HUDEP-2 (cell line): ENCODE measurements at regions not wholly inside any gene's neighbourhood (a gene's known extent, or its start where the extent isn't known, plus 50 kb on each side); places are given as distances from the start of the nearest gene placed in this dataset.
"Not testable (repeated sequence)": the region's sequence is repeated elsewhere in the genome, so short reads cannot be mapped to it uniquely, and the experiment has no call there.

ENCODE experiments used
- DNase-seq, 76 experiments: peaks; one replicate each; lab custom pipeline; 2025; ENCODE audit not compliant: unreplicated experiment in 76 of 76; lab: John Stamatoyannopoulos, UW

DNA sequence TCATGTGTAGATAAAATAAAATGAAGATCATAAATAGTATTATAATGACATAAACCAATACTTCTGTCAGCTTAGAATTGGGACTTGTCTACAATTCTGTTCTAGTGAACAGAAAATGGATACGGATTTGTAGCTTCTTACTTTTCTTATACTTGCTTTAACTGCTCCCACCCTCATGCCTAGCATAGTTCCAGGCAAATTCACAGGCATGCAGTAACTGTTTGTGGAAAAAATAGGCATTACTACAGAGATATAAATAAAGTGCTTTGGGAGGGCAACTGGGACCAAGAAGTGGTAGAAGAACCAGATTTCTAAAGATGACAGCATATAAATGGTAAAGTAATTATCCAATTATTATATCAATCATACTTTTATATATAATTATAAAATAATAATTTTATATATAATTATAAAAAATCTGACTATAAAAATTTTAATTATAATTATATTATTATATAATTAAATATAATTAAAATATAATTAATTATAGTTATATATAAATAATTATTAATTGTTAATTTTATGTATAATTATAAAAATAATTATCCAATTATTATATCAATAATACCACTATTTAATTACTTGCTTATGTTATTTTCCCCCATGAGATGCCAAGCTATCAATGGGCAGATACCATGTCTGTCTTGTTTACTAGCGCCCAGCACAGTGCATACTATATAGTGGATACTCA lies 144.1 kb downstream of the NOC3L start:
- no peak for DNase-seq

DNA sequence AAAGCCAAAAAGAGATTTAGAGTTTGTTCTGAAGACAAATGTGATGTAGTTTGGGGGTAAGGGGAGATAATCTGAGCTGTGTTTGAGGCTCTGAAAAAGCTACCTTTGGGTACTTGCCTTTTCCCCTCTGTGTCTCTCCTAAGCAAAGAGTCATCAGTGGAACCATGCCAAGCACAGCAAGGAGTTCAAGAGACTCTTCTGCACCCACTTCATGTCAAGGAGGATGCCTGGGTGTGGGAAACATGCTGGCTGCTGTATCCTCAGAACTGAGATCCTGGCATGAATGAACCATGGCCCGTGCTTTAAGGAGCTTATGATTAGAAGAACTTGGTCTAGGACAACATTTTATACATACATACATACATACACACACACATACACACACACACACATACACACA lies 142.9 kb downstream of the NOC3L start:
- no peak for DNase-seq

DNA sequence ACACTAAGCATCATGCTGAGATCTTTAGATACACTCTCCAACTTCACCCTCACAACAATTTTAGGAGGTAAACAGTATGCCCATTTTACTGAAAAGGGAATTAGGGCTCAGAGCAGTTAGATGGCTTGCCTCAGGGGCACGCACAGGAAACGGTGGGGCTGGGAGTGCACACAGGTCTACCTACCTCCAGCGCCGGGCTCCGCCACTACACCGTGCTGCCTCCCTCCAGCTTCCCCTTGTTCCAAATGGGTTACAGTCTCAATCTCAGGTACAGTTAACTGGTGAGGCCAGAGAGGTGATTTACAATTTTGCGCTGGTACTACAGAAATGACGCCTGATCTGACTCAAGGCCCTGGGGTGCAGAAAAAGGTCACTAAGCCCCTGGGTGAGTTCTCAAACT lies 142.0 kb downstream of the NOC3L start:
- no peak for DNase-seq

DNA sequence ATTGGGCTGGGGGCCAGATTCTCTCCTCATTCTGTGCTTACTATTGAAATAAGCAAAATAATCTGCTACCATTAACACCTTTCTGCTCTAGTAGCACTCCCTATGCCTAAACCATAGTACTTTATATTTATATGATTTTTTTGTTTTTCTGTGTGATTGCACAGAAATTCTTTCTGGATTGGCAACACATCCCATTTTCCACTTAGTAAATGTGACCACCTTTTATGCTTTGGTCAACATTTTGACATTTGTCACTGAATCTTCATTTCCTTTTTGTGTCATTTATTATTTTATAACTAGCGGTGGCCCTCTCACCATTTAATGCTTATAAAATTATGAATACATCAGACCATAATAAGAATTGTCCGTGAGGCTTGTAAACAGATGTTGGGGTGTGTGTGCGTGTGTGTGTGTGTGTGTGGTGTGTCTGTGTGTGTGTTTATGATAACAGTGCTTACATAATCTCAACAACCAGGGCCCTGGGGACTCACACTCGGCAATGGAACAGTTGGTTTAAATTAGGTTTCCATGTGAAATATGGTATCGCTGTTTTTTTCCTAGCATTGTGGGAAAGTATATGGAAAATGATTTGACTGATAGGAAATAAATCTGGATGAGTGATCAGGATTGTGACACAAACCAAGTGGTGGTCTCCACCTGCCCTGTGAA lies 138.9 kb downstream of the NOC3L start:
- DNase-seq: peak in 2 of 76 experiments; percentile 4 to 5

DNA sequence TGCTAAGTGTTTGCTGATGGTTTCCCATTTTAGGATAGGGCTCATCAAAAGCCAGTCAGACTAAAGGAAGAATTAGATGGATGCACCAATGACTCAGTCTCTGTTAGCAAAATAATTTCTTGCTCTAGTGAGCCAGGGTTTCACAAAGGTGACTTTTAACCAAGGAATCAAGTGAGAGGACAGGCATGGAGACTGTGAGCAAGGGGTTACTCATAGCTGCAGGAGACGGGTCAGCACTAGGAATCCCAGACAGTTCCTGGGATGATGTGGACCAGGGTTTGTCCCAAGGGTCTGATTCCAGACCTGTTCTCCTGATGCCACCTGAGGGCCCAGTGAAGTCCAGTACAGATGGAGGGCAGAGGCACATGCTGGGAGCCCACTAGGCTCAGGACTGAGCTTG lies 138.1 kb downstream of the NOC3L start:
- DNase-seq: no peak

DNA sequence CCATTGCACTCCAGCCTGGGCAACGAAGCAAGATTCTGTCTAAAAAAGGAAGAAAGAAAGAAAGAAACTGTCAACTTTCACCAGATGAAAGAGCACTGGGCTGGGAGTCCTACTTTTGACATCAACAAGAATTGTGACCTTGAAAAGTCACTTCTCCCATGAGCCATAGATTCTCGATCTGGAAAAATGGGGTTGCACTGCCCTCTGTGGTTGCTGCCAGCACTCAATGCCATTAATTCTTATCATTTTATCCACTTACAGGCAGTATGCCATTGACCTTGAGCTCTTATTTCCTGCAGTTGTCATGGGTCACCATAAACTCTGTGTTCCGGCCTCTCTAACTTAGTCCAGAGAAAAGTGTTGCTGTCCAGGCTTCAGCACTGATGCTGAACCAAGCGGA lies 137.2 kb downstream of the NOC3L start:
- peak in 27 of 76 experiments; percentile 2 to 53 (median 24) for DNase-seq

DNA sequence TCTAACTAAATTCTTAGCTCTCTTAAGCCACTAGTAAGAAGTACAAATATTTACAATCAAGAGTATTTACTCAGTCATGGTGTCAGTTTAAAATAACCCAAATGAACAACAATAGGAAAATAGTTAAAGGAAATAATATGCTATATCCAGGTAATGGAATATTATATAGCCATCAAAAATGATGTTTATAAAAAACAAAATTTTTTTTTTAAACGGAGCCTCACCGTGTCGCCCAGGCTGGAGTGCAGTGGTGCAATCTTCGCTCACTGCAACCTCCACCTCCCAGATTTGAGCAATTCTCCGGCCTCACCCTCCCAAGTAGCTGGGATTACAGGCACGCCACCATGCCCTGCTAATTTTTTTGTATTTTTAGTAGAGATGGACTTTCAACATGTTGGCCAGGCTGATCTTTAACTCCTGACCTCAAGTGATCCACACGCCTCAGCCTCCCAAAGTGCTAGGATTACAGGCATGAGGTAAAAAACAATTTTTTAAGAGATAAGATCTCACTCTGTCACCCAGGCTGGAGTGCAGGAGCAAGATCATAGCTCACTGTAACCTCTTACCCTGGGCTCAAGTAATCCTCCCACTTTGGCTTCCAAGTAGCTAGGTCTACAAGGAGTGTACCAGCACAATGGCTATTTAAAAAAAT lies 132.5 kb downstream of the NOC3L start:
- DNase-seq: no peak

DNA sequence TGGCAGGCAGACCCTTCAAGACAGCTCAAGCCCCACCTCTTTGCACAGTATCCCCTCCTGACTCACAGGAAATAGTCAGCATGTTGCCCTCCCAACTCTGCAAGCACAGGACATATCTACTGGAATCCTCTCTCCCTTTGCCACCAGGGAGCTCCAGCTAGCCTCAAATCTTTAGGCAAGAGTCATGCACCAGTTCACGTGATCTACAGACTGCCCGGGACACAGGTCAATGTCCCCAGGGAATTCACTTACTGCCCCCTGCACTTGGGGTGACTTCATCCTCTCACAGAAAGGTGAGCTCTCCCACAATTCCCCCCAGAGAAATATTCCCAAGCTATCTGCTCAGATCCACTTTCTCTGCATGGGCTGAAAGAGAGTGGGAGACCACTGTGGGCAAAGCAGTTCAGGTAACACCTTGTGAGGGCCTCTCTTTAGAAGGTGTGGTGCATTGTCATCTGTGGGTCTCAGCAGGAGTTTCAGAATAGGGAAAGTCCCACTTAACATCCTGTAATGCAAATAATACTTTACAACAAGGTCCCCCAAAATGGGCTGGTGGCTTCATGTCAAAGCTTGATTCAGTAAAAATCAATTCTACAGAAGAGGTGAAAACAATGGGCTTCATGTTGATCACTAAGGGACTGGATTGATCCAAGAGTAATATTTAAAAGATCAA lies 129.9 kb downstream of the NOC3L start:
- DNase-seq: no peak

DNA sequence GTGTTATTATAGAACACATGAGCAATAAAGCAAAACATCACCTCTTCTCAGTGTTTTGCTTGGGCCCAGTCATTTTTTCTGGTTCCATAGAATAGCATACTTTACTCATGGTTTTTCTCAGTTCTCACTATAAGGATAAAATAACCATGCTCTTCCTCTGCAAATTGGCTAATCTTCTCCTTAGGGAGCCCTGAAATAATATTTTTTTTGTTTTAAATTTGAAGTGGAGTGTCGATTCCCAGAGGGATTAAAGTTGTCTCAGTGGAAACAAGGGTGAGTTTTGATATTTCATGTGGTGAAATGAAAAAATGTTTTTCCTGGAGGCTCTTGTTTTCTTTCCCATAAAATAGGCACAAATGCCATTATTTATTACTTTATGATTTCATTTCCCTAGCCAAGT lies 127.3 kb downstream of the NOC3L start:
- no peak for DNase-seq

DNA sequence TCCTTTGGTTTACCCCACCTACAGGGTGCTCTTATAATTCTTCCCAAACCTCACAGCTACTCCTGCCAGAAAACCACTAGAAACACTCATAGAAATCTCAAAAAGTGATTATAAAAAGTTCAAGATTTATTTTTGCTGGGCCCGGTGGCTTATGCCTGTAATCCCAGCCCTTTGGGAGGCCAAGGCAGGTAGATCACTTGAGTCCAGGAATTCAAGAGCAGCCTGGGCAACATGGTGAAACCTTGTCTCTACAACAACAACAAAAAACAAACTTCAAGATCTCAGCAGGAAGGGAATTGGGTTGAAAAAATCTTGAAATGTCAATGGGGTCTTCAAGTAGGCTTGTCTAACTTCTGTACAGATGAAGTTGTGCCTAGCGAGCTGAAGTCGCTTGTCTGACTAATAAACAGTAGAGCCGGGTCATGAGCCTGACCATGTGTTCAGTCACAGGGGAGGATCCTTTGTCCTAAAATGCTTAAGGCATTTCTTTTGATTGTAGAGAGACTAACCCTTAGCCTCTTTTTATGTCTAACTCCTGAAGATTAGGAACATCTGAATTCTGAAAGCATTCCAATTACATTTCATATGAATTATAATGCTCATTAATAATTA lies 124.6 kb downstream of the NOC3L start:
- DNase-seq: no peak

DNA sequence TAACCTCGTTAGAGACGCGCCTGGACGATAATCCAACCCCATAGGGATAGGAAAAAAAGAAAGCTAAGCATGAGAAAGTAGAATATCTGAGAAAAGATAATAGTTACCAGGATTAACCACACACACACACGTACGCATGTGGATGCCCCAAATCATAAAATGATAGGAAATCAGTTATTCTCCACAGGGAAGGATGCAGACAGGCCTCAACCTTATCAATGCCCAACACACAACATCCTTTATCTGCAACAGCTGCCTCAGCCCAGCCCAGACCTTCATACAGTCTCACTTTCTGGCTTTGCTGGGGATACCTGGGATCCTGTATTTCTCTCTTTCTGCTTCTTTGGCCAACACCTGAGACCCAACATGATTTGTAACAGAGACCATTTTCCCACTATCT lies 123.0 kb downstream of the NOC3L start:
- DNase-seq: peak in 6 of 76 experiments; percentile 1 to 25 (median 14)

DNA sequence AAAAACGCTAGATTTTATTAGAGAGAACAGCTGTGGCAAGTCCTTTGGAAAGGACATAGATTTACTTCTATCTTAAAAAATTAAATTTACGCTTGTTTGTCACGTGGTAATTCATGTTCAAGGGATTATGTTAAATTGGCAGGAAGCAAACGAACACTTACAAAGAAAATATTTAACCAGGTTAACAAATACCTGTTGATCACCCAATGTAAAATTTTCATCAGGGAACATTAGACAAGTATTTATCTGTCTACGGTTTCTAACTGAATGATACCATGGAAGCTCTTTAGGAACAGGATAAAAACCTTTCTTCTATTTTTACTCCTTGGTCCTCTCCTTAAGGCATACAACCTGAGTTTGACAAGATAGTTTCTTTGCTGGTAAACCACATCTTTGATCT lies 122.2 kb downstream of the NOC3L start:
- no peak for DNase-seq

DNA sequence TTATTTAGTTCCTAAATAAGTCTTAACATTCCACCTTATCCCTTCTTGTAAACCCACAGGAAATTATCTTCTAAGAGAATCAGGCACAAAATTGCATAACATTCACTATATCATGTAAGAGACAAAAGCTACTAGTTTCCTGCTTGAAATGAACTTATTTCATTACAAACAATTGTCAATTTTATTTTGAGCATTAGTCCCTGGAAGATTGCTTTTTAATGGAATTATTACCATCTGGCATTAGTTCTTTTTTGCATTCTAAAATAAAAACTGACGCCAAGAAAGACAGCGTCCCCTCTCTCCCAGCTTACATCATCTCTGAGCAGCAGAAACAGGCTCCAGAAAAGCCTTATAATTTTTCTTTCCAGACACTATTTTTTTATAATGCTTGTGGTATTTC lies 121.8 kb downstream of the NOC3L start:
- no peak for DNase-seq

DNA sequence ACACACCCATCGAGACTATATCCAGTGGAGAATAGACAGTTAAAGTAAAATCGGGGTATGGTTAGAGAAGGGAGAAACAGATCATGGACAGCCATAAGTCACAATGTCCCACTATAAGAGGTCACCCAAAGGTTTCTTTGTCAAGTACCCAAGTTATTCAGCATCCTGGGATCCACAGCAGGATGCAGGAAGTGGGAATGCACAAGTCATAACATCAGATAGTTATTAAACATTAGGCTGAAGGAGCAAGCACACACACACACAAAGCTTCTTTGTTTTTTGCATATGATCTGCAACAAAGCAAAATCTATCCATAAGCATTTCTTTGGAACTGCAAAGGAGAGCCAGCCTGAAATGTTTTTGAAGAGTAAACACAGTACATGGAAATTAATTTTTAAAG lies 111.6 kb downstream of the NOC3L start:
- DNase-seq: no peak

DNA sequence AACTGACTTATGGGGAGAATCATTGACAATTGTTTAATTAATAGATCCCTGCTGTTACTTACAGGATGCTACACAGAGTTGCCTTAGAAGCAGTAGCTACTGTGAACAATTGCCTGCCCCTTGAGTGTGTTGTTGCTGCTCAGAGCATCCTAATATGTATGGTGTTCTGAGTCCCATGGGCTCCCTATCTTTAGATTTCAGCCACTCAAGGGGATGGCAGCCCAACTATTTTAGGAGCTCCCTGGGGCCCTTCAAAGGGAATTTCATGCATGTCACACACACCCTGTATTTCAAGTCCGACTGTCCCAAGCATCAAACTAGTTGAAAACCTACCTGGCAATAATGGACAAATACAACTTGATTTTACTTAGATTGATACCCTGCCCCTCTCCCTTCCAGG lies 111.2 kb downstream of the NOC3L start:
- DNase-seq: no peak

DNA sequence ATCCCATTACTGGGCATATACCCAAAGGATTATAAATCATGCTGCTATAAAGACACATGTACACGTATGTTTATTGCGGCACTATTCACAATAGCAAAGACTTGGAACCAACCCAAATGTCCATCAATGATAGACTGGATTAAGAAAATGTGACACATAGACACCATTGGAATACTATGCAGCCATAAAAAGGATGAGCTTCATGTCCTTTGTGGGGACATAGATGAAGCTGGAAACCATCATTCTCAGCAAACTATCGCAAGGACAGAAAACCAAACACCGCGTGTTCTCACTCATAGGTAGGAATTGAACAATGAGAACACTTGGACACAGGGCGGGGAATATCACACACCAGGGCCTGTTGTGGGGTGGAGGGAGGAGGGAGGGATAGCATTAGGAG lies 105.3 kb downstream of the NOC3L start:
- not testable (repeated sequence) for DNase-seq

DNA sequence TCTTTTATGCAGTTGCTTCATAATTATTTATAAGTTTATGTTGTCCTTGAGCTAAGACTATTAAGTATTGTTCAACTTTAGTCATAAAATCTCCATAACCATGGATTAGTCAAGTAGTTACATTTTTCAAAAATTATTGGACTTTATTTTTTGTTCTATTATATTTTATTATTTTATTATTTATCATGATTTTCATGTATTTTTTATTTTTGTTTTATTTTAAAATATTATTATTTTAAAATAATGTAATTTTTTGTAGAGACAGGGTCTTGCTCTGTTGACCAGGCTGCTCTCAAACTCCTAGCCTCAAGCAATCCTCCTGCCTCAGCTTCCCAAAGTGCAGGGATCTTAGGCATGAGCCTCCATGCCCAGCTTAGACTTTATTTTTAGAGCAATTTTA lies 102.3 kb downstream of the NOC3L start:
- DNase-seq: no peak

DNA sequence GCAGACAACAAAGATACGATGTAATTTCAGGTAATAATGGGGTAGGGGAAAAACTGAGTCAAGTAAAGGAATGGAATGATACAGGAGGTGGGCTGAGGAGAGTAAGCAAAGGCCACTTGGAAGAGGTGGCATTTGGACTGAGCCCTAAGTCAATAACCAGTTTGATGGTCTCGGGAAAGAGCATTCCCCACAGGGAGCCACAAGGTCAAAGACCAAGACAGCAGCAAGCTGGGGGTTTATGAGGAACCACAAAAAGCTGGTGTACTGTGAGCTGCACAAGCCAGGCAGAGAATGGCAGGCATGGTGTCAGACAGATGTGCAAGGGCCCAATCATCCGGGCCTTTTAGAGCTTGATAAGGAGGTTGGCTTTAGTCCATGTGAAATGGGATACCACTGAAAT lies 98.7 kb downstream of the NOC3L start:
- DNase-seq: peak in 2 of 76 experiments; percentile 1 to 8

DNA sequence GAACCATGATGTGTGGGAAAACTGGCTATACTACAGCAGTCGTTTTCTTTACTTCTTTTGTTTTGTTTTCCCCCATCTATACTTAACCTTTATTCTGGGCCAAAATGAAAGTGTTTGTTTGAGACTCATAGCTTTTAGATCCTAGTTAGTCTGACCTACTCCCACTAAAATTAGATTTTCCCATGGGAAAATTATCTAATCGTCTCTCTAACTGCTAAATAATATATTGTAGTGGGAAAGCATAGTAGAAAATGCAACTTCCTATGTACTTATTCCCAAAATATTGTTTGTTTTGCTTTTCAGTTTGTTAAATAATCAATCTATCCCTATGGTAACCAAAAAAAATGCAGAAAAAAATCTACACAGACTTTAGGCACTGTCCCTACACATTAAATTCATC lies 96.6 kb downstream of the NOC3L start:
- no peak for DNase-seq

DNA sequence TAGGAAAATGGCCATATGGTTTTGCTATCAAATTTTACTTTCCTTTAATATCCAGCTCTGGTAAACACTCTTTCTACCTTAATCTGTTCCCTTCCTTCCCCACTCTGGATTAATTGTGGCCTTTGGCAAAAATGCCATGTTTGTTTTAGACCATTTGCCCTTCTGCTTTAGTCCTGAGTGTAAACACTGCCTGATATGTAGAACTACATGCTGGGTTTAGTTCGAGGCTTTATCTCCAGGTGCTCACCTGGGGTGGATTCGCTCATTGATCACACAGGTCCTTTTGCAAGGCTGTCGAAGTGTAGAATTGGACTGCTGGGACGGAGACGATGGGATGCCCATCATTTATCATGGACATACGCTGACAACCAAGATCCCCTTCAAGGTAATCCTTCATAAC lies 94.1 kb downstream of the NOC3L start:
- no peak for DNase-seq

DNA sequence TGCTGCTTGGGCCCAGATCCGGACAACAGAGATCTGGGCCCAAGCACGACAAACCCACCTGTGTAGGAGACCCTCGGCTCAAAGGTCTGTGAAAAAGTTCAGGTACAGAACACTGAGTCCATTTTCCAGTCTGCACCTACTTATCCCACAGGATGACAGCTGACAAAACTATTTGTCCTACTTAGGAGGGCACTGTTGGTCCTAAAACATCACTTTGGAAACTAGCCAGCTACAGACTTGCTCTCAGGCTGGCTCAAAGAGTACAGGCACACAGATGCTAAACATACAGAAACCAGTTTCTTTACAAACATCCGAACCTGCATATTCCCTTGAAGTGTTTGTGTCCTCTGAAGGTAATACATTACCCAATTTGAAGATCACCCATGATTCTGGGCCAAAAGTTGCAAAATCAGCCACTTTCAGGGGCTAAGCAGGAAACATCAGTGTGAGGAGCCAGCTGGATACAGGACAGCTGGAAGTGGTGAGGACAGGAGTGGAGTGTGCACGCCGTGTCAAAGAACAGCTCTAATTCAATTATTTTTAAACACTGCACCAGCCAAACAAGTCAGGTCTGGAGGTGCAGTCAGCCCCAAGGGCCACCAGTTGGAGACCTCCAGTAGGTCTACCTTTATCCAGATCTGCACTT lies 88.5 kb downstream of the NOC3L start:
- no peak for DNase-seq
